ENCODE measurements at regions not wholly inside any gene's neighbourhood (a gene's known extent, or its start where the extent isn't known, plus 50 kb on each side); places are given as distances from the start of the nearest gene placed in this dataset.

DNA sequence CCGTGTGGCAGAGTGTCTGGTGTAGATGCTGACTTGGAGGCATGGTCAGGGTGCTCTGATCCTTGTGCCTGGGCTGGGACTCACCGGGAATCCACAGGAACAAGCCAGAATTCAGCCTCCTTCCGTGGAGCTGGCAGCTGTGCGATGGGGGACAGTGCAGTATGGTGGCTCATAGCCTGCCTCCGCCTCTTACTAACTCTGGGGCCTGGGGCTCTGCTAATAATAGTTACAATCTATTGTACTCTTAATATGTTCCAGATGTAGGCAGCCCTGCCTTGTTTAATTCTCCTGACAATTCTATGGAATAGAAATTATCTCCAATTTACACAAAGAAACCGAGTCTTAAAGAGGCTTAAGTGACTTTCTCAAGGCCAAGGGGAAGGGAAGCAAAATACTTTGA, 77.6 kb downstream of the PCDH1 start:
- no peak for DNase-seq

DNA sequence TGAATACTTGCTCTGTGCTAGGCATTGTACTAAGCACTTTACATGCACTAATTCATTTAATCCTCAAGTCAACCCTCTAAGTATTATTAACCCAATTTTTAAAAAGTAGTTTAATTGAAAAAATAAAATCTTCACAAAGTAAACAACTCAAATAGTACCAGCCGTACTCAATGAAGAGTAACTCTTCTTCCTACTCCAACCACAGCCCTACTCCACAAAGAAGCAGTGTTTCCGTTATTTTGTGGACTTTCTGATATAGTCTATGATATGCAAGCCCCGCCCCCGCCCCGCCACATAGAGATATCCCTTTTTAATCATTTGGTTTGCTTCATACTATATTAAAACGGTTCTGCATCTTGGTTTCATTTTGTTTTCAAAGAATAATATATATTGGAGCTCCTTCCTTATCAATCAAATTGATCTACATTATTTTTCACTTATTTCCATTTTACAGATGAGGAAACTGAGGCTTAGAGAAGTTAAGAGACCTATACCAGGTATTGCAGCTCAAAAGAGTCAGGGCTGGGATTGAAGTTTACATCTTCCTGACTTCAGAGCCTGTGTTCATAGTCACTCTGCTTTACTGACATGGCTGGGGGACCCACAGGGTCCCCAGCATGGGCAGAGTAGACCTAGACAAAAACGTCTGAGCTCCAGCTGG, 78.6 kb downstream of the PCDH1 start:
- no peak for DNase-seq

DNA sequence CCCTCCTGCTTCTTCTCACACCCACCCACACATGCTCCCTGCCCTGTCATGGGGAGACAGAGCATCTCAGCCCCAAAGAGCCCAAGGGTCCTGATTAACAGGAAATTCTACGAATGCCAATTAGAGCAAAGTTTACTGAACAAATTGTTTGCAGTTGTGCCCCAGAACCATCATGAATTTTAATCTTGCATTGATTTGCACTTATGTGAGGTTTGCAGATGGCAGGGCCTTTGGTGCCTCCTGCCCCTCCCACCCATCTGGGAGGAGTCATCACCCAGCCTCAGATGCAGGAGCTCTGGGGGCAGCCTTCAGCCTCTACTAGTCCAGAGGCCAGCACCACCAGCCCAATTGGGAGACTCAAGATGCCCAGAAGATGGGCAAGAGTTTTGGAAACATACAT, 80.8 kb downstream of the PCDH1 start:
- no peak for DNase-seq

DNA sequence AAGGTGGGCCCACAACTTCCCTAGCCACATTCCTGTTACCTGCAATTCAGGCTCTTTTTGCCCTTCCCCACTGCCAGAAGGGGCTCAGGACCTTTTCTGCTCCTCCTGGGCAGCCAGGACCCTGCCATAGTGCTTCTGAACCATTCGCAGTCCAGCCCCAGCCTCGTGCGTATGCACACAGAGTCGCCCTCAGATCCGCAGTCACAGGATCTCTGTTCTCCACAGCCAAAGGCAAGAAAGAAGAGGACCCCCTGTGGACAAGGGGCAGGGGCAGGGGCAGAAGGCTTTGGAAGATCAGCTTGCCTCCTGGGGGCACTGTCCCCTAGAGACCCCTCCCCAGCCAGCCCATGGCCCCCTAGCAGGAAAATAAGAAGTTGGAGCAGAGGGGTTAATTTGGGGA, 82.8 kb downstream of the PCDH1 start:
- DNase-seq, result no peak

DNA sequence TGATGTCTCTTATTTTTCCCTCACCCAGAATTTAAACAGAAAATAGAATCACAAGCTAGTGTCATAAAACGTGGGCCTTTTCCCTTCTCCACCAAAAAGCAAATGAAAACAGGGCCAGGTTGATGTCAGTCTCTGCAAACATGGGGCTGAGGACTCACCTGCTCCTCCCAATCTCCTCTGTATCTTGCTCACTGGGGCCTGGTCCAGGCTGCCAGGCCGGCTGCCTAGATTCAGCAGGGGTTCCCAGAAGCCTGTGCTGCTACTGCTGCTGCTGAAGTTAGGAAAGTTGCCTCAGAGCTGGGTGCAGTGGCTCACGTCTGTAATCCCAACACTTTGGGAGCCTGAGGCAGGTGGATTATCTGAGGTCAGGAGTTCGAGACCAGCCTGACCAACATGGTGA, 84.3 kb downstream of the PCDH1 start:
- no peak for DNase-seq

DNA sequence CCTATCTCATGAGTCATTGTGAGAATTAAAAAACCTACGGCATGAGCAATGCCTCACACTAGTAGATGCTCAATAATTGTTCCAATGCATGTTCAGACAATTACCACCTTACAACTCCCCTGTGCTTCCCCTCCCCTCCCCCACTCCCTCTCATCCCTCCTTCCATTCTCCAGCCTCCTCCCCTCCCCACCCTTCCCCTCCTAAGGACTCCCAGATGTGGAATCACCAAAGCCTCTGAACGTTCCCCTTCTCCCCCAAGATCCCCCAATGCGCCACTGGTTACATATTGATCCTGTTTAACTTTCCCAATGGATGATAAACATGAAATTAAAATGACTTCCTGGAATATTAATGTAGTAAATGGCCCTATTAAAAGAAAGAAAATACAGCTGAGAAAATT, 84.8 kb downstream of the PCDH1 start:
- DNase-seq, result no peak

DNA sequence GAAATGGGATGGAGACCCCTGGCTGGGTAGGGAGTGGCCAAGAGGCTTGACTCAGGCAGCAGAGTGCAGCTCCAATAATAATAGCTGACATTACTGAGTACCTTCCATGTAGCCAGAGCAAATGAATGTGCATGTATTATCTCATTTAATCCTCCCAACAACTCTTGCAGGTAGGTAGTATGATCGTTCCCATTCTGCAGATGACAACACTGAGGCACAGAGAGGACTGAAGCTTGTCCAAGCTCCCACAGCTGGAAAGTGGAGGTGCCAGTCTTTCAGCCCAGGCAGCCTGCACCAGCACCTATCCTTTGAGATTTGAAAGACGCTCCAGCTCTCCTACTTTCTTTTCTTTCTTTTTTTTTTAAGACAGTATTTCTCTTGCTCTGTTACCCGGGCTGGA, 87.6 kb downstream of the PCDH1 start:
- DNase-seq, result no peak

DNA sequence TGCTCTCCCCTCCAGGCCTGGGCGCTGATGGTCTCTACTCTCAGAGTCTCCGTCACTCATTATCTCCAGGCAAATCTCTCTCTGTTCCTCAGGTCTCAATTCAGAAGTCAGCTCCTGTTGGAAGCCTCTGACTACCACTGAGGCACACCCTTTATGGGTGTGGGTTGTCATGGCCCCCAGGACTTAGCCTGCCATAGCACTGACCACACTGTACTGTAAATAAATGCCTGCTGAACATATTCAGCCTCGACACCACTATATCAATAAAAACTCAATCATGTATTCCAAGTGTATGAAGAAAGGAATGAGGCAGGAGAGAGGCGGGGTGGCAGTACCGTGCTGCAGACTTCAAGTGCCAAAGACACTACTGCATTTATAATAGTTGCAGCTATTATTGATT, 88.9 kb downstream of the PCDH1 start:
- no peak for DNase-seq

DNA sequence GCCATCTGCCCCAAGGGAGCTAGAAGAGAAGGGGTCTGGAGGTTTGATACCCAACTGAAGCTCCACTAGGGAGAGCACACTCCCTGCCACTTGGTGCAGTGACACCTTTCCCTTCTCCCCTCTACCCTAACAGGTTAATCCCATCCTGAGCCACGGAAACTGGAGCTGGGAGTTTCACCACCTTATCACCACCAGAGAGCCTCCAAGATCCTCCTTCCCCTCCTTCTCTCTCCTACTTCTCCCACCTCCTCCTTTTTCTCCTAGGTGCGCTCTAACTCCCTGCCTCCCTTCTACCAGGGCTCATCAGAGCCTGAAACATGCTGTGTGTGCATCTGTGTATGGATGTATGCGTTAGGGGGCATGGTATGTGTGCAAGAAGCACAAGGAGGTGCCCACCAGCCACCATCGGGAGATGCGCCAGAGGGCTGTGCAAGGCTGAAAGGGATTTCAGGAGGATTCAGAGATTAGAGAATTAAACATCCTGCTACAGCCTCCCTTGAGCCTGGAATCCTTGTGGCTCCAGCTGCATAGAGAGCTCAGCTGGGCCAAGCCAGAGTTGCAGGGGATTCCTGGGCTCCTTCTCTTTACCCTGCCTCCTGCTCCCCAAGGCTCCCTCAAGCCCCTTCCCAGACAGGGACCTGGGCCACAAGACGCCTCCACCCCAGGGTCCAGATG, 89.8 kb downstream of the PCDH1 start:
- DNase-seq, result no peak

DNA sequence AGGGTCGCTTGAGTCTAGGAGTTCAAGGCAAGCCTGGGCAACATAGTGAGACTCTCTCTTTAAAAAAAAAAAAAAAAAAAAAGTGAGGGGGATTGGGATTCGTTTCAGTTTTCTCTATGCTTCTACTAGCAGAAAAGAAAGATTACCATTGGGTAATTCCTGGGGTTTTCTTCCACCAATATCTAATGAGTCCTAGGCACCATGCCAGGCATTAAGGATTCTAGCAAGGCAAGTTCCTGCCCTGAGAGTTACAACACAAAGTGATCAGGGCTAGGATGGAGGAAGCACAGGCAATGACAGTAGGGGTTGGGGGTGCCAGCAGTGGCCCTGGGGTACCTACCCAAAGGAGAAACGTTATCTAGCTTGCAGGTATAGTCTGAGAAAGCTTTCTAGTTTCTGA, 90.8 kb downstream of the PCDH1 start:
- no peak for DNase-seq

DNA sequence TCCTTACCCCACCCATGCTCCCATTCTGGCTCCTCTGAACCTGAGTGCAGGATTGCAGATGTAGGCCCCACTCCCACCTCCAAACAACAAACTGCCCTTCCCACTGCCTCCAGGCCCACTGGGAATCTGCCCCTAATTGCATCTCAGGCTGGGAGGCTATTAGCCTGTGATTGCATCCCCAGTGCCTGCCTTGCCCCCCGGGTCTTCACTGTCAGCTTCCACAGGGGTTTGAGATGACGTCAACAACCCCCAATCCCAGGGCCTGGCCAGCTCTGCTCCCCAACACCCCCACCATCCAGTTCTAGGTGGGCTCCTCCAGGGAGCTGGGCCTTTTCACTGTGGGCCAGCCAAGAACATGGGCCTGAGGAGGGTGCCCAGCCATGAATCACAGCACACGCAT, 91.5 kb downstream of the PCDH1 start:
- DNase-seq, result no peak

DNA sequence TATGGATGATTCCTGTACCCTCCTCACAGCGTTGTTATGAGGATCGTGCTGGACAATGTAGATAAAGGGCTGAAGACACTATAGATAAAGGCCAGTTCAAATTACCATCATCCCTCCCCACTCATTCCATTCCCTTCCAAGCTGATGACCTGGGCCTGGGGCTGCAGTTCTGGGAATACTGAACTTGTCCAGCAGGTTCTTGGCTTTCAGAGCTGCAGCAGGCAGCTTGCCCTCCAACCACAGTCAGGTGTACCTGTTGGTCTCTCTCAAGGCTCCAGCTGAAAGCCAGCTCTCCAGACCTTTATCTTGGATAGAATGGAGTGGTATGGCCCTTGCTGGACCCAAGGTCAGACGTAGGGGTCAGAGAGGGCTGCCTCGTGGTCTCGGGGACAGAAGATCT, 92.5 kb downstream of the PCDH1 start:
- no peak for DNase-seq

DNA sequence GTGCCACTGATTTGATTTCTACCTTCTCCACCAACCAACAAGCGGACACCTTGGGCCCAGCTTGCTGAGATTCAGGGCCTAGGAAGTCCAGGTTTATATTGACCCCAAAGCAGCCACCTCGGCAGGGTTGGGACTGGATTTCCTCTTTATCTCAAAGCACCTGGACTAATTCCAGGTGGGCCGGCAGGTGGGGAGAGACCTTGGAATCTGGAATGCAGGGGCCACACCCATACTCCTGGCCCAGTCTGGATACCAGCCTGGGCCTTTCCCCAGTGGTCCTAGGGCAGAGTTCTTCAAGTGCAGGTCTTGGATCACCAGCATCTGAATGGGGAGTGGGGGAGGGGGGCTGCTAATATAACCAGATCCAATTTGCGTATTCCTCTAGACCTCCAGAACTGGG, 93.1 kb downstream of the PCDH1 start:
- no peak for DNase-seq

DNA sequence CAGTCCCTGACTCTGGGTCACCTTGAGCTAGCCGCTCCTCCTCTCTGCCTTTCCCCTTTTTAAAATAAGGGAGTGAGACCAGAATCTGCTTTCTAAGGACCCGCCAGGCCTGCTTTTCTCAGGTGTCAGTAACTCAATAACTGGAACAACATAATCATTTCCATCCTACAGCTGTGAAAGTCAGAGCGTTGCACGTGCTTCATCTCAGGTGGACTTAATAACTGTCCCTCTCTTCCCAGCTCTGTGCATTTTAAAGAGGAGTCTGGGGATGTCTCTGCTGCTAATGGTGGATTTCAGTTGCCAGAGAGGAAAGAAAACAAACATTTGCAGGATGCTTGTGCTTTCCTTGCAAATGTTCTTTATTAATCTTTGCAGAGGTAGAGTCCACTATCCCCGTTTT, 93.7 kb downstream of the PCDH1 start:
- DNase-seq, result no peak

DNA sequence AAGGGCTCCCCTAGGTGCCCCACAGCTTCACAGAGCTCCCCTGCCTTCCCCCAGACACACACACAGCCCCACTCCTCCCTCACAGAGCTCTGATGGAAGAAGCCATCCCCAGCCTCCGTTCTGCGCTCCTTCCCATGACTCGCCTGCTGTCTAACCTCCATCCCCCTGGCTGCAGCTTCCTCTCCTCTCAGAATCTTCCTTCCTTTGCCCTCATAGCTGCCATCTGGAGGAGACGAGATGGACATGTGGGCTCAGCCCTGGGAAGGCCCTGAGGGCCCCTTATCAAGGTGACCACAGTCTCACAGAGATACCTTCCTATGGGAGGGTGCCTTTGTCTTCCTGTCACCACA, 94.3 kb downstream of the PCDH1 start:
- no peak for DNase-seq

DNA sequence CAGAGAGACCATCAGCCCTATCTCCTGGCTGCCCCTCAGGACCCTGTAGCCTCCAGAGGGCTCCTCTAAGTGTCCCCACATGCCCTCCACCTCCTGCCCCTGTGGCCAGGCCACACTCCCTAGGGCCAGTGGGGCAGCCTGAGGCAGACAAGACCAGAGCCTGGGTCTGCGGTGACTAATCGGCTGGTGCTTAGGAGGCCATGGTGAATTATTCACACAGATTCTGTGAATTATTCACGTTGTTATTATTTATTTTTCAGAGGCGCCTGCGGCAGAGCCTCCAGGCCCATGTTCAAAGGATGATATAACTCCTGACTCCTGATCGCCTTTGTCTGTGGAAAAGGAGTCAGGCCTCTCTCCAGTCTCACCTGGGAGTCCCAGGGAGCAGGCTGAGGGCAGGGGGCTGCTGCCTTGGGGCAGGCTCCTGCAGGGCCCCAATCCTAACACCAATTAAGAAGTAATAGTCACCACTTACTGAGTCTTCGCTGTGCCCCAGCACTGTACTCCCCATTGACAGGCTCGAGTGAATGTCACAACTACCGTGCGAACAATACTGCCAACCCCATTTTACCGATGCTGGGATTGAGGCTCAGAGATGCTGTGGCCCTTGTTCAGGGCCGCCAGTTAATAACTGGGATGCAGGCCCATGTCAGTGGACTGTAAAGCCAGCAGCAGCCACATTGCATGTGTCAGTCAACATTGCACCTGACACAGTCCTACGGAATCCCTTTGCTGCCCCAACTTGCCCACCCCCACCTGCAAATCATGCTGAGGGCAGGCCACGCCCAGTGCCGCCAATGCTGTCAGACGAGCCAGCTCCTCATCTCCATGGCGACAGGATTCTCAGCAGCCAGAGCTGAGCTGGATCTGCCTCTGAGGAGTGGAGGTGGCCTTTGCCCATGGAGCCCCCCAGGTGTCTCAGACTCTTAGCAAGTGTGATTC, 94.9 kb downstream of the PCDH1 start:
- DNase-seq, result no peak

DNA sequence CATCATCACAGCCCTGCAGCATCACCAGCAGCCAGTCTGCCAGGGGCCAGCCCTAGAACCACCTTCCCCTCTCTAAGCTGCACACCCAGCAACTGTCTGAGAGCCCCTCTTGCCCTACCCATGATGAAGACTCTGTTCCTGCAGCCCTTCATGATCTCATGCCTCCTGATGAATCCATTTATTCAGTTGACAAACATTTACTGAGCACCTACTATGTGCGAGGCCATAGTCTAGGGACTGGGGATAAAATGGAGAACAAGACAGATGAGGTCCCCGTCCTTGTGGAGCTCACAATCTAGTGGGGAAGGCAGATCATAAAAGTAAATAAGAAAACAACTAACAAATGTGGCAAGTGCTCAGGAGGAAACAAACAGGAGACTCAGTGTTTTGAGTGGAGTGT, 96.3 kb downstream of the PCDH1 start:
- no peak for DNase-seq

DNA sequence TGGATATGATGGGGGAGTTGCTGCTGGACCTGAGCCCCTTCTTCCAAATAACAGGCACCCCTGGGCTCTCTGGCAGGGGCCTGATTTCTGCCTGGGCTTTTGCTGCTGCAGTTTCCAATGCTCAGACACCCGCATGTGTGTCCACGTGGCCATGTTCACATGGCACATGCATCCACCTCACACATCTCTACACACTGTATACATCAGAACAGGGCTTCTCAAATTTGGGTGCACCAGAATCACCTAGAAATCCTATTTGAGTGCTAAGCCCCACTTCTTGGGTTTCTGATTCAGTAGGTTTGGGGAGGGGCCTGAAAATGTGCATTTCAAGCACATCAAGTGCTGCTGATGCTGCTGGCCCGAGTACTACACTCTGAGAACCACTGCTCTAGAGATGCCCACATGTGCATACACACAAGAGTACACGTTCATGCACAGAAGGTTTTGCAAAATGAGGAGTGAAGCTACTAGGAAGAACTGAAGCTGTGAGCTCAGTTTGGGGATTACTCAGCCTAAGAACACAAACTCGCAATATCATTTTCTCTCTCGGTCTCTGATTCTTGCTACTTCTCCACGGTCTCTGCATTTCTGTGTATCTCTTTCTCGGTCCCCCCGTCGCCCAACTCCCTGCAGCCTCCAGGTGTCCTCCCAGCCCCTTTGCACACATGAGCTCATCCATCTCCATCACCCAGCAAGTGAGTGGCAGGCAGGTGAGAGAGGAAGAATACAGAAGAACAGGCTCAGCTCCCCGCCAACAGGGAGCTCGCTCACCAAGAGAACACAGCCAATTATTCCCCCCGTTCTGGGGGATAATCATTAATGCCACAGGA, 97.0 kb downstream of the PCDH1 start:
- no peak for DNase-seq

DNA sequence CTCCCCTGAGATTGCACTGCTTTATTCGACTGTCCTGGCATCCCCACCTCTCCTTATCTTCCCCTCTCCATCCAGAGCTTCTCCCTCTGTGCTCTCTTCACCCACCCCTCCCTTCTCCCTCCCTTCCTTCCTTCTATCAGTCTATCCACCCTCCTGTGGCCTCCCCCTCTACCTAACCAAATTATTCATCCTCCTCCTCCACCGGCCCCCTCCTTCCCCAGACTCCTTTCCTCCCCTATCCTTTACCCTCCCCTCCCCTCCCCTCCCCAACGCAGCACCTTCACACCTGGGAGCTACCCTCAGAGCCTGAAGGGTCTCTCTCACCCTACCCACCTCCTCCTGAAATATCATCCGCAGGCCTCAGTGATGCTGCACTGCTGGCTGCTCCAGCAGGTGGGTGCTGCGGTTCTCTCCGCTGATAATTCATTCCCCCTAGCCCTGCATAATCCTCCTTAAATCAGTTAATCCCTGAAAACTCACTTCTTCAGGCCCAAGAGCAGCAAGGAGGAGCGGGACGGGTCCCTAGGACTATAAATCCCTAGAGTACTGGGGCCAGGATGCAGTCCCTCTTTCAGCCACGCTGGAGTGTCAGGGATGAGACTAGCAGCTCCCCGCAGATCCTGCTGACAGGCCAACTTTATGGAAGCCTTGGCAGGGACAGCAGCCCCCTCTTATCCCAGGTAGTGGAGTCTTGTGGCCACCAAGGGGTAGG, 97.8 kb downstream of the PCDH1 start:
- DNase-seq, result no peak

DNA sequence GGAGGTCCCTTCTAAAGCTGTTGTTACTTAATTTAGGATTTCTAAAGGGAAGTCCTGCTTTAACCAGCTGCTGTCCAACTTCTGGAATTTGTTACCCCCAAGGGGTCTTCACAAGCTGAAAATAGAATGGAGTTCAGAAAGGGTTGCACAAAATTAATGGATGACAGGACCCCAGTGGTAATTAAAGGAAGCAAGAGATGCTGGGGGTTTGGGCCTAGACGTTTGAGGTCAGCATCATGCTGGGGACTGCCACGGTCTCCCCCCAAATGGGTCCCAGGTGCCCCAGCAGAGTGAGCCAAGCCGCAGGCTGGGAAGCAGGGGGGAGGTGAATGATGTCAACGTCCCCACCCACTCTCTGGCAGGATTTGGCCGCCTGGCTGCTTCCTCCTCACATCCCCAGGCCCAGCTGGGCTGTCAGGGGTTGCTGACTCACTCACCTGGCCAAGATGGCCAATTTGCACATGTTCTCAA, 97.5 kb upstream of the ARAP3 start:
- DNase-seq, result no peak

DNA sequence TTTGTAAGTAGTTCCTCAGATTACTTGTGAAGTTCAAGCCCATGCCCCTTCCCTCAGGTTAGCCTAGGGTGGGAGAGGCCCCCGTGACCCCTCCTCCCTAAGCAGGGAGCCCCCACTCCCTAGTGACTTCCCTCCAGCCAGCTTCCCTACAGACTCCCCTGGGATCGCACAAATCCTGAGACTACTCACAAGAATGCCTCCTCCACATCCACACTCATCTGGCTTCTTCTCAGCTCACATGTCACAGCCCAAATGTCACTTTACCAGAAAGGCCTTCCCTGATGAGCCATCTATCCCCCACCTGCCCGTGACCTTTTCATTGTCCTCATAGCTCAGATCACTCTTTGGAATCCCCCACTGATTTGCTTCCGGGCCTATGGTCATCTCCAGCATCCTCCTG, 96.7 kb upstream of the ARAP3 start:
- DNase-seq, result no peak

DNA sequence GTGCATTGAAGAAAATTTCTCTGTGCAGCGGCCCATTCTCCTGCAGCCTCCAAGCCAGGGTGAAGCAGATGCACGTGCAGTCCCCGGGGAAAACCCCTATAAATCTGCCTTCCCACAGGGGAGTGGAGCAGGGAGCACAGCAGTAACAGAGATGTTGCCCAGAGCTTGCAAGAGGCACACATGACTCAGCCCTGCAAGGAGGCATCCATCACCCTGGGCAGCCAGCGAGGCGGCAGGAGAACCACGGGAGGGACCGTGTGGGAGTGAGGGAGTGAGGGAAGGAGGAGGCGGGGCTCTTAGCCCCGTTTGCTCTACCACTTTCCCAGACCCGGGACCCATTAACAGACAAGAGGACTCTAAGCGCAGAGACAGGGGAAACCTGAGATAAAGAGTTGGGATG, 96.2 kb upstream of the ARAP3 start:
- DNase-seq, result no peak
